NCI-H82 treated with DMSO at 0.1 percent for 48 hours (cell line): ENCODE measurements at regions not wholly inside any gene's neighbourhood (a gene's known extent, or its start where the extent isn't known, plus 50 kb on each side); places are given as distances from the start of the nearest gene placed in this dataset.
"Not testable (repeated sequence)": the region's sequence is repeated elsewhere in the genome, so short reads cannot be mapped to it uniquely, and the experiment has no call there.

Experiments
- DNase-seq: peaks from one replicate; lab custom pipeline; 2025; ENCODE audit not compliant: unreplicated experiment; lab: John Stamatoyannopoulos, UW

- DNase-seq, result no peak
These were observed 102.4 kb upstream of the DCC start for GRCh38 chr18:52237551-52237950.

- no peak for DNase-seq
These were observed 97.3 kb upstream of the DCC start for GRCh38 chr18:52242711-52243110.

GRCh38 chr18:52244658-52245057 is 95.3 kb upstream of the DCC start:
- no peak for DNase-seq

GRCh38 chr18:52254367-52254766 is 85.6 kb upstream of the DCC start:
- no peak for DNase-seq

- DNase-seq, result not testable (repeated sequence)
These were observed 82.6 kb upstream of the DCC start for GRCh38 chr18:52257417-52257816.

- no peak for DNase-seq
These were observed 64.2 kb upstream of the DCC start for GRCh38 chr18:52275817-52276216.

GRCh38 chr18:52277785-52278184 is 62.2 kb upstream of the DCC start:
- DNase-seq, result no peak

- no peak for DNase-seq
These were observed 61.8 kb upstream of the DCC start for GRCh38 chr18:52278191-52278590.

- DNase-seq, result no peak
These were observed 59.3 kb upstream of the DCC start for GRCh38 chr18:52280702-52281101.

- DNase-seq, result no peak
These were observed 56.1 kb upstream of the DCC start for GRCh38 chr18:52283927-52284326.

GRCh38 chr18:52286675-52287074 is 53.3 kb upstream of the DCC start:
- DNase-seq, result no peak

- no peak for DNase-seq
These were observed 52.8 kb upstream of the DCC start for GRCh38 chr18:52287151-52287550.

GRCh38 chr18:52288403-52289004 is 51.5 kb upstream of the DCC start:
- peak; percentile 7 for DNase-seq

- no peak for DNase-seq
These were observed 50.6 kb upstream of the DCC start for GRCh38 chr18:52289392-52289791.
